Osteoblast (primary cell): ENCODE measurements at regions not wholly inside any gene's neighbourhood (a gene's known extent, or its start where the extent isn't known, plus 50 kb on each side); places are given as distances from the start of the nearest gene placed in this dataset.

Source experiments
- DNase-seq: peaks from one replicate; pipeline ENCODE4 v3.0.0; 2011; ENCODE audit warnings: low spot score, mixed read lengths; ENCODE audit not compliant: insufficient read length; ENCODE audit errors: missing footprints
- H2AFZ ChIP-seq: 2 replicates; pipeline ENCODE4 v1.6.0; 2011; ENCODE audit warnings: mild to moderate bottlenecking, low read length
- H3K27ac ChIP-seq: 2 replicates; pipeline ENCODE4 v1.5.1; 2011; ENCODE audit warnings: mild to moderate bottlenecking, low read depth, low read length, moderate library complexity
- H3K27me3 ChIP-seq: 2 replicates; pipeline ENCODE4 v1.6.0; 2012; ENCODE audit warnings: mild to moderate bottlenecking, control low read depth, inconsistent platforms, low read length, moderate library complexity; ENCODE audit not compliant: insufficient read depth
- H3K36me3 ChIP-seq: 2 replicates; pipeline ENCODE4 v1.5.1; 2011; ENCODE audit warnings: mild to moderate bottlenecking, low read length, control low read depth, moderate library complexity; ENCODE audit not compliant: insufficient read depth
- H3K4me1 ChIP-seq: 2 replicates; pipeline ENCODE4 v1.5.1; 2011; ENCODE audit warnings: mild to moderate bottlenecking, low read length, control low read depth, moderate library complexity; ENCODE audit not compliant: insufficient read depth
- H3K4me2 ChIP-seq: 2 replicates; pipeline ENCODE4 v1.6.0; 2011; ENCODE audit warnings: mild to moderate bottlenecking, low read length; ENCODE audit not compliant: insufficient read depth
- H3K4me3 ChIP-seq: fragments of 200-600 bp; sonication (generic); 3 replicates; pipeline ENCODE4 v1.5.1; 2012; ENCODE audit warnings: mild to moderate bottlenecking, low read length, inconsistent platforms; ENCODE audit not compliant: insufficient read depth
- H3K79me2 ChIP-seq: 2 replicates; pipeline ENCODE4 v1.6.0; 2012; ENCODE audit warnings: mild to moderate bottlenecking, low read length, control low read depth, inconsistent platforms; ENCODE audit not compliant: insufficient read depth
- H3K9me3 ChIP-seq: 2 replicates; pipeline ENCODE4 v1.5.1; 2011; ENCODE audit warnings: low read depth, low read length, control low read depth
- H4K20me1 ChIP-seq: 2 replicates; pipeline ENCODE4 v1.6.0; 2012; ENCODE audit warnings: mild to moderate bottlenecking, low read length, control low read depth; ENCODE audit not compliant: insufficient read depth
- TF ChIP-seq, protein P1 (sequence below): IDR thresholded peaks from 2 replicates; pipeline ENCODE4 v1.5.1; 2011; ENCODE audit warnings: mild to moderate bottlenecking, low read depth, low read length, moderate library complexity; ENCODE audit errors: extremely low read depth

- H3K27ac ChIP-seq: no peak overlapping the region
- no peaks in the 10 kb centered on the region for H3K27me3 ChIP-seq
- no peaks in the 10 kb centered on the region for H4K20me1 ChIP-seq
- H3K36me3 ChIP-seq: no peaks in the 10 kb centered on the region
- H3K4me1 ChIP-seq: peaks cover 6% of the 10 kb centered on the region
- DNase-seq: peak; percentile 10
- H3K79me2 ChIP-seq: no peaks in the 10 kb centered on the region
- peak overlapping the region; percentile 35 for H3K4me2 ChIP-seq
- H3K9me3 ChIP-seq: no peaks in the 10 kb centered on the region
- TF ChIP-seq, protein P1, sequence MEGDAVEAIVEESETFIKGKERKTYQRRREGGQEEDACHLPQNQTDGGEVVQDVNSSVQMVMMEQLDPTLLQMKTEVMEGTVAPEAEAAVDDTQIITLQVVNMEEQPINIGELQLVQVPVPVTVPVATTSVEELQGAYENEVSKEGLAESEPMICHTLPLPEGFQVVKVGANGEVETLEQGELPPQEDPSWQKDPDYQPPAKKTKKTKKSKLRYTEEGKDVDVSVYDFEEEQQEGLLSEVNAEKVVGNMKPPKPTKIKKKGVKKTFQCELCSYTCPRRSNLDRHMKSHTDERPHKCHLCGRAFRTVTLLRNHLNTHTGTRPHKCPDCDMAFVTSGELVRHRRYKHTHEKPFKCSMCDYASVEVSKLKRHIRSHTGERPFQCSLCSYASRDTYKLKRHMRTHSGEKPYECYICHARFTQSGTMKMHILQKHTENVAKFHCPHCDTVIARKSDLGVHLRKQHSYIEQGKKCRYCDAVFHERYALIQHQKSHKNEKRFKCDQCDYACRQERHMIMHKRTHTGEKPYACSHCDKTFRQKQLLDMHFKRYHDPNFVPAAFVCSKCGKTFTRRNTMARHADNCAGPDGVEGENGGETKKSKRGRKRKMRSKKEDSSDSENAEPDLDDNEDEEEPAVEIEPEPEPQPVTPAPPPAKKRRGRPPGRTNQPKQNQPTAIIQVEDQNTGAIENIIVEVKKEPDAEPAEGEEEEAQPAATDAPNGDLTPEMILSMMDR: no peak
- no peak overlapping the region for H3K4me3 ChIP-seq
- peak overlapping the region; percentile 60 for H2AFZ ChIP-seq
Measured at GRCh38 chr13:75102001-75102716, 379.8 kb downstream of the TBC1D4 start.

DNA sequence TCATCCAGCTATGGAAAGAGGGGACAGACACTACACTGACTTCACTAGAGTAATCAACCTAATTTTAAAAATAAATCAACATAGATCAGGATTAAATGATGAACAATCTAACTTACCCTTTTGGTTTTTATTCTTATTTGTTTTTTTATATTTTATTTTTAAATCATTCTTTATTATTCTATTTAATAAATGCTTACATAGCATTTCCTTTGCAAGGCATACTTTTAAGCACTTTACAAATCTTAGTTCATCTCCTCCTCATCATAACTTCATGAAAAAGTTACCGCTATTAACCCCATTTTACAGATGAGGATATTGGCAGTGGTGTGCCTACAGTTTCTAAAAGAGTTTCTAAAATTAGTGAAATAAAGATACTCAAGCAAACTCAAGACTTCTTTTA is 380.6 kb downstream of the TBC1D4 start:
- Histone ChIP-seq H3K27ac (no peak overlapping the region), H4K20me1 (no peaks in the 10 kb centered on the region), H3K9me3 (no peaks in the 10 kb centered on the region), H3K27me3 (no peaks in the 10 kb centered on the region), H3K79me2 (no peaks in the 10 kb centered on the region), H3K4me2 (no peak overlapping the region), H3K36me3 (no peaks in the 10 kb centered on the region), H3K4me1 (peaks cover 6% of the 10 kb centered on the region), H2AFZ (no peak overlapping the region), H3K4me3 (no peak overlapping the region)
- TF ChIP-seq, protein P1: no peak
- no peak for DNase-seq

DNA sequence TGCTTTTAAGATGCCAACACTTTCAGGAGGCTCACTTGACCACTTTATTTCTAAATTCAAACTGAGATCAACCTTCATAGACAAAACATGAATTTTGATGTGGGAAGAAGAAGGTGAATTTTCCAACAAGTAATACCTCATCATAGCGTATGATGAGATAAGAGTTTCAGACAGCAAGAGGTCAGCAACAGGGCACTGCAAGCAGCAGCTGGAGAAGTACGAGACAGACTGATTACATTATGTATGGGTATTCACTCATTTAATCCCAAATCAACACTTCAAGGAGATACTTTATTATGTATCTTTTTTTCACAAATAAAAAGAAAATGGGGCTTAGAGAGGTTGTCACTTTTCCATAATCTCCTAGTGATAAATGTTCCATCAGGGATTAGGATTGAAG is 389.8 kb downstream of the TBC1D4 start:
- no peaks in the 10 kb centered on the region for H3K36me3 ChIP-seq
- TF ChIP-seq, protein P1: no peak
- H3K9me3 ChIP-seq: no peaks in the 10 kb centered on the region
- no peak for DNase-seq
- H2AFZ ChIP-seq: no peak overlapping the region
- no peaks in the 10 kb centered on the region for H3K4me1 ChIP-seq
- H3K4me3 ChIP-seq: no peak overlapping the region
- H3K4me2 ChIP-seq: no peak overlapping the region
- no peaks in the 10 kb centered on the region for H4K20me1 ChIP-seq
- H3K27me3 ChIP-seq: no peaks in the 10 kb centered on the region
- no peak overlapping the region for H3K27ac ChIP-seq
- no peaks in the 10 kb centered on the region for H3K79me2 ChIP-seq

GRCh38 chr13:75091718-75092117 is 390.3 kb downstream of the TBC1D4 start:
- TF ChIP-seq, protein P1: no peak
- H3K27me3 ChIP-seq: no peaks in the 10 kb centered on the region
- H2AFZ ChIP-seq: no peak overlapping the region
- H3K4me1 ChIP-seq: no peaks in the 10 kb centered on the region
- no peak overlapping the region for H3K4me3 ChIP-seq
- no peaks in the 10 kb centered on the region for H3K9me3 ChIP-seq
- DNase-seq: no peak
- H3K4me2 ChIP-seq: no peak overlapping the region
- no peaks in the 10 kb centered on the region for H4K20me1 ChIP-seq
- no peaks in the 10 kb centered on the region for H3K79me2 ChIP-seq
- H3K27ac ChIP-seq: no peak overlapping the region
- H3K36me3 ChIP-seq: no peaks in the 10 kb centered on the region
